ENCODE measurements at regions not wholly inside any gene's neighbourhood (a gene's known extent, or its start where the extent isn't known, plus 50 kb on each side); places are given as distances from the start of the nearest gene placed in this dataset.

DNA sequence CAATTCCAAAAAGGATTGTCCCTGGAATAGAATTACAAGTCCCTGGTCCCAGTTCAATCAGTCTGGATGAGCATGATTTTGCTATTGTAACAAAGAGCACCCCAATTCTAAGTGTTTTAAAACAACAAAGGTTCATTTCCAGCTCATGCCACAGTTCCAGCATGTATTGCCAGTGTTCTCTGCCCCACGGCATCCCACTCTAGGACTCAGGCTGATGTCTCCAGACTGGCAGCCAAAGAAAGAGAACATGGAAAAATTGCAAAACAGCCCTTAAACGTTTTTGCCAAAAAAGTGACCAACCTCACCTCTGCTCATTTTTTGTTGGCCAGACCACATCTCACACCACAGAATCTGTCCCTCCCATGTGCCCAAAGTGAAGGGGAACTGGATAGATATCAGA is 116.0 kb upstream of the PLXNC1 start:
- DNase-seq: no peak

DNA sequence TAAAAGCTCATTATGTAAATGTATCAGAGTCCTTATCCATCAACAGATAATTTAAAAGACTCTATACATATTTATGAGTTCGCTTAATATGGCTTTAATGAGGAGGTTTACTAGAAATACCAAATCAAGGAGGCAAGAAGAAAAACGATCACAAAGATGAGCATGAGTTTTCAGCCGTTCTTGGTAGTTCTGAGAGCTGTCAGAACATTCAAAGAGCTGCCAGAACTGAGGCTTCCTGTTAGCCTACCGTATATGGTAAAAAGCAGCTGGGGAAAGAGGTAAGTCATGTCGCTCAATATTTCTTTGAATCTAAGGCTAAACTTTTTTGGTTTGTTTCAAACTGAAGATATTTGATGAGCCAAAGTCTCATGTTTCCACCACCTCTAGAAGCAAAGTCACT is 115.3 kb upstream of the PLXNC1 start:
- DNase-seq: no peak

DNA sequence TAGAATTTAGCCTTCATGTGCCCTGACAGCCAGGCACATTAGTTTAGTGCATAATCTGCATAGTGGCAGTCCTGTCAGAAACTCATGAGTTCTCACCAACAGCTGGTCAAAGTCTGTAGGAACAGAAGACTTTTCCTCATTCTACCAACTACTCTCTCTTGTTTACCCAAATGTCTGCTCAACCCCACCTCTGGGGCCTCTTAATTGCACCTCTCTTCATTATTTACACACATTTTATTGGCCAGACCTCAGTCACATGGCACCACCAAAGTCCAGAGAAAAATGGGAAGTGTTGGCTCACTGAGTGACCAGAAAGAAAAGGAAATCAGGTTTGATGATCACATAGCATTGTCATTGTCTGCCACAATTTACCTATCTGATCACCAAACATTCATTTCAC is 114.6 kb upstream of the PLXNC1 start:
- no peak for DNase-seq

DNA sequence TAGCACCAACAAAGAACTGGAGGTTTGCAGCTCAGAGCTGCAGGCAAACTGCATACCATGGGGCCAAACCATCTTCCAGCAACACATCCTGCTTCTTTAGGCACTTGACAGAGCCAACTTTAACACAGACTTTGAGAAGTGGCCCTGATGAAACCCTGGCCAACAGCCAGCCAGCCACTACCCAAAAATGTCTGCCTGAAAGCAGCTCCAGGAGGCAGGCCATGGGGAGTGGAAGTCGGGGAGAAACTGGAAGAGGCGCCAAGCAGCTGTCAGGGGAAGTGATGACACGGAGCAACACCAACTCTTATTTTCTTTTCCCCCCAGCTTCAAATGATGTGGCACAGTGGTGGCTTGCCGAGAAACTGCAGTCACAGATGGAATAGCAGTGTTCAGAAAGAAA is 110.9 kb upstream of the PLXNC1 start:
- no peak for DNase-seq

DNA sequence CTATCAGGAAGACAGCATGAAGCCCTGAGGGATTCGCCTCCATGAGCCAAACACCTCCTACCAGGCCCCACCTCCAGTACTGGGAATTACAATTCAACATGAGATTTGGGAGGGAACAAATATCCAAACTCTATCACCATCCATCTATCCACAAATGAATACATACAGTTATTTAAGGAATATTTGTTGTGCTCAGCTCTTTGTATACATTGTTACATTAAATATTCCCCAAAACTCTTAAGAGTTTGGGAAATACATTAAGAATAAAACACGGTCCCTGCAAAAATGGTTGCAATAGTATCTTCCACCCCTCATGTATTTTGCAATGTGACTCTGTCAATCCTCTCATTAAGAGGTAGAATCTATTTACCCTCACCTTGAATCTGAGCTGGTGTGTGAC is 109.8 kb upstream of the PLXNC1 start:
- no peak for DNase-seq

DNA sequence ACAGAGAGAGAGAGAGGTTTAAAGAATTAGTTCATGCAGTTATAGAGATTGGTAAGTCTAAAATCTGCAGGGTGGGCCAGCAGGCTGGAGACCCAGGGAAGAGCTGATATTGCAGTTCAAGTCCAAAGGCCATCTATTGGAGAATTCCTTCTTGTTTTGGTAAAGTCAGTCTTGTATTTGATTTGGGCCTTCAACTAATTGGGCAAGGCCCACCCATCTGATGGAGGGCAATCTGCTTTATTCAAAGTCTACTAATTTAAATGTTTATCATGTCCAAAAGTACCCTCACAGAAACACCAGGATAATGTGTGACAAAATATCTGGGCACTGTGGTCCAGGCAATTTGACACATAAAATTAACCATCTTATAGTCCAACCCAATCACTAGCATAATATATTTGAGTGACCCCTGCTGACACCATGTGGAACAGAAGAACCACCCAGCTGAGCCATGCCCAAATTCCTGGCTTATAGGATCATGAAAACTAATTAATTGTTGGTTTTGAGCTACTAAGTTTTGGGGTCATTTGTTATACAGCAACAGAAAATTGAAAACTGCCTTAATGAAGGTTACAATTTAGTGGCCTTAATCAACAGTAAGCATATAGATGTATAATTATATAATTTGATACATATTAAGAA is 109.1 kb upstream of the PLXNC1 start:
- no peak for DNase-seq

DNA sequence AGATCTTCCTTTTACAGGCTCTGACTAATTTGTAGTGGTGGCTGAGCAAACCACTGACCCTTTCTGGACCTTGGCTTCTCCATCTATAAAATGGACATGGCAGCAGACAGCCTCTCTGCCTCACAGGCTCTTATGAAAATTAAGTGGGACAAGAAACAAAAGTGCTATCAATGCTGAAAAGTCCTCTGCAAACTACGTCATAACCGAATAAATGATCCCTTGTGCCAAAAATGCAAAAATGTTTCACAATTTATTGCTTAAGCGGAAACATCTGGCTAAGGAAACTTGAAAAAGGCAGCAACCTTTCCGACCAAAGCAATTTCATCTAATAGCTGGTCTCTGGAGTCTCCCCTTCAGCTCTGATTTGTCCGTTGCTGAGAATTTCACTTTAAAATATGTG is 108.5 kb upstream of the PLXNC1 start:
- no peak for DNase-seq

DNA sequence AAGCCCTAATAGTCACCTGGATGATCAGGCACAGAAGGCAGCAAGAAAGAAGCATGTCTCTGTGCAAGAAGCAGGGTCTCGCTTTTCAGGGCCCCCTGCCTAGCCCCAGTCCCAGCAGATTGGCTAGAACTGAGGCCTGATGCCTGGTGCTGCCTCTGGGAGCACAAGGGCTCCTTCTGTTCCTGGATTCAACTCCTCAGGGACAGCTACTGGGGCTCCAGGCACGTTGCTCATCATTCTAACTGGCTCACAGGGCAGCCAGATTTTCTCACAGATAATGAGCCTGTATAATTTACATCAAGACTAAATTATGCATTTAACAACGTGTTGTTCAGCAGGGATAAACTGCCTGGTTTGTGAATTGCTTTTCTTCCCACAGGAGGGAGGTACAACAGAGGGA is 106.5 kb upstream of the PLXNC1 start:
- no peak for DNase-seq

DNA sequence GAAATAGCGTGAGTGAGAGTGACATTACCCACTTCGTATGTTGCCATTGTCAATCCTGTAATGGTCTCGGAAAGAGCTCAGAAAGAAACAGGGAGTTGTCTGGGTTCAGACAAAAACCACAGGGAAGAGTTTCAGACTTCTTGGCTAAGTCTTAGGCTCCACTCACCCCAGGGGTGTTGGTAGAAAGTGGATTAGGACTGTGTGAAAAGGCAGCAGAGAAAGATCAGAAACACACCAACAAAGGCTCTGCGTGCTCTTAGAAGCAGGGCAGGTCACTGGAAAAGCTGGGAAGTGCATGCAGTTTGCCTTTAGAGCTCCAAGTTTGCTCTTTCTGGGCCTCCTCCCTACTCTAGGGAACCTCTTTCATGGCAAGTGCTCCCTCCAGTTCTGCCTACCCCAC is 106.1 kb upstream of the PLXNC1 start:
- DNase-seq: no peak

DNA sequence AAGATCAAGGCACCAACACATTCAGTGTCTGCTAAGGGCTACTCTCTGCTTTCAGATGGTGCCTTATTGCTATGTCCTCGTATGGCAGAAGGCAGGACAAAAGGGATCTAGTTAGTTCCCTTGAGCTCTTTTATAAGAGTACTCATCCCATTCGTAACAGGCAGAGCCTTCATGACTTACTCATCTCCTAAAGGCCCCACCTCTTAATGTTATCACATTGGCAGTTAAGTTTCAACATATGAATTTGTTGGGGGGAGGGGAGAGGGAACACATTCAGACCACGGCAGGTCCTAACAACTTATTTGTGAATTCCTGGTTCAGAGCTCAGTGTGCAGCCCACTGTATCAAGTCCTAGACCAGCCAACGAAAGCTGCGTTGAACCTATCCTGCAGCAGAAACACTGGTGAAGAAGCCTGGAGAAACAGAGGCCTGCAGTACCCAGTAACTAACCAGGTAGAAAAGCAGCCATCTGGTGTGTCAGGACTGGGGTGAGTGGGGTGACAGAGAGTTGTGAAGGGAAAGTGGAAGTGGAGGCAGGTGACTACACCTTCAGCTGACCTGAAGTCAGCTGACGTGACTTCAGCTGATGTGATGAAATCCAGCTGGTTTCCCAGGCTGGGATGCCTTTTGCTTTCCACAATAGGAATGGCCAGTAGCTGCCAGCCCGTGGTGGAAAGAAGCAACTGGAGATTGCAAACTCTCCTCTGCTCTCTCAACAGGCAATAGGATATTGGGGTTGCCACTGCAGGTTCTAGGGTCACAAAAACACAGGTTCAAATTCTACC is 101.6 kb upstream of the PLXNC1 start:
- no peak for DNase-seq

DNA sequence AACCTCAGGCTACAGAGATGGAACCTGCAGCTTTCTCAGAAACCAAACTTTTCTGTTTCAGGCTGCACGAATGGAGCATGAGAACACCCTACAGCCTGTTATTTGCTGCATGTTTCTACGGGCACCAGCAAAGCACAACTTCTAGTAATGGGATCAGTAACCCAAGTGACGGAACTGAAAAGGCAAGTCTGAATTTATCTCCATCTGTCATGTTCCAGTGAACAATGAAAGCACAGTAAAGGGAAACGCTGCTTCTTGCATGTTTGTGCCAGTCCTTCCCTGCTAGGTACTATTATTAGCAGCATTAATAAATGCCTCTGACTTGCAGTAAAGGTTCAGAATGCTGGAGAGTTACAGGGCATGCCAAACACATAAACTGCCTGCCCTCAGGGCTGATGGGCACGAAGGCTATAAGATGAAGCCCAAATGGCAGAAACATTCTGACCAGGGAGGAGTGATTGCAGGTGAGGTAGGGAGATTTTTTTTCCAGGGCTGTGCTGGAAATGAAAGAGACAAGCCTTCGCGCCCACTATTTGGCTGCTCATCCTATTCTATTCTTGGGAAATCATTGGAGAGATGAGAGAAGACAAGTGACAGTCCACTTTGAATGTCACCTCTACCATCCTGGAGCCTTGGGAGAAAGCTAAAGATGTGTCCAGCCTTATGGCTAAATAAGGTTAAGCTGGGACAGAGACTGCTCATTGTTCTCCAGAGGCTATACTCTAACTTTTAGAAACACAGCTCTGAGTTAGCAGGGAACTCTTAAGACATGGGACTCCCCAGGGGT is 100.4 kb upstream of the PLXNC1 start:
- no peak for DNase-seq

DNA sequence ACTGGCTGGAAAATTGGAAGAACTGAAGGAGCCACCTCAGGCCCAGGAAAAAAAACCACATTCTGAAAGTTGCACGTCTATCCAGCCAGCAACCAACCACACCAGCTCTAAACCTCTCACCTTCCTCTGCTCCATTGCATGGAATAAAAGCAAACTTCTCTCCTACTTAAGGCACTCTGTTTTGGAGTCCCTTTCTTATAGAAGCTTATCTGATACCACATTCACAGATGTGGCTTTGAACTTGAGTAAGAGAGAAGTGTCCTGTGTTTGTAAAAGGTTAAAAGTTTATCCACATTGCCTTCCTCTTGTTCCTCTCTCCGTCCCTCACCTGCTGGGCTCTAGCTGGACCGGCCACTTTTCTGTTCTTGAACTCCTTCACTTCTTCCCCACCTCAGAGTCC is 99.6 kb upstream of the PLXNC1 start:
- DNase-seq: no peak

DNA sequence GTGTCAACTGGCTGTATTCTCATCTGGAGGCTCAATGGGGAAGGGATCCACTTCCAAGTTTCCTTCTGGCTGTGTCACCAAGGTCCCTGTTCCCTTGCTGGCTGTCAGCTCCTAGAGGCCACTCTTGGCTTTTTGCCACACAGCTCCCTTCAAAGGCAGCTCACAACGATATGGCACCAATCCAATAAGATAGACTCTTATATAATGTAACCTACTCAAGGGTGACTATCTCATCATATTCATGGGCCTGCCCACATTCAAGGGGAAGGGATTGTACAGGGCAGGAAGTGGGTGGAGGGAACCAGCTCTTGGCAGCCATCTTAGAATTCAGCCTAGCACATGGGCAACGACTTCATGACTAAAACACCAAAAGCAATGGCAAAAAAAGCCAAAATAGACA is 98.7 kb upstream of the PLXNC1 start:
- no peak for DNase-seq

DNA sequence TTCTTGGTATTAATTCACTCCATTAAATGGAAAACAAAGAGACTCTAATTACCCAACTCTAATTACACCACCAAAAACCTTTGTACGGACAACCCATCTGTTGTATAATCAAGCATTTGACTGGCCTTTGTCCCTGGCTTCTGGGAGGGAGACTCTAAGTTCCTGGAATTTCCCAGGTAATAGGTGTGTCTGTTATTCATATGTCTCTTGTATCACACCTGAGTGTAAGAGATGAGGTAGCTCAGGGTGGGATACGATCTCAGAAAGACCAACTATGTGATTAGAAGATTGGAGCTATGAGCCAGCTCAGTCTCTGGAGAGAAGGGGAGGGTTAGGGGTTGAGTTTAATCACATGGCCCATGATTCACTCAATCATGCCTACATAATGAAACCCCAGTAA is 94.7 kb upstream of the PLXNC1 start:
- no peak for DNase-seq

DNA sequence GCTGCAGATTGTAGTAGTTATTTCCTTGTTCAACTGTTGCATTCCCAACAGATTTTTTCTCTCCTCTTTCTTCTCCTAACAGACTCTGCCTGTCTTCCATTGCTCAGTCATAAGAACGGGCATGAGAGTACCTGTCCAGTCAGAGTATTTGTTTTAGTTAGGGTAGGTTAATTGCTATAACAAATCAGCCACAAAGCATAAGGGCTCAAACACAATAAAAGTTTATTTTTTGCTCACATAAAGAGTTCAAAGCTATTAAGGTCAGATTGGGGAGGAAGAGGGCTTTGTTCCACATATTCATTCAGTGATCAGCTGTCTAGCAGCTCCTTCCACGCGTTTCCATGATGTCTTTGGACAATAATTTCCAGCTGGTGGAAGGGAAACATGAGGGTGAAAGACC is 92.8 kb upstream of the PLXNC1 start:
- no peak for DNase-seq

DNA sequence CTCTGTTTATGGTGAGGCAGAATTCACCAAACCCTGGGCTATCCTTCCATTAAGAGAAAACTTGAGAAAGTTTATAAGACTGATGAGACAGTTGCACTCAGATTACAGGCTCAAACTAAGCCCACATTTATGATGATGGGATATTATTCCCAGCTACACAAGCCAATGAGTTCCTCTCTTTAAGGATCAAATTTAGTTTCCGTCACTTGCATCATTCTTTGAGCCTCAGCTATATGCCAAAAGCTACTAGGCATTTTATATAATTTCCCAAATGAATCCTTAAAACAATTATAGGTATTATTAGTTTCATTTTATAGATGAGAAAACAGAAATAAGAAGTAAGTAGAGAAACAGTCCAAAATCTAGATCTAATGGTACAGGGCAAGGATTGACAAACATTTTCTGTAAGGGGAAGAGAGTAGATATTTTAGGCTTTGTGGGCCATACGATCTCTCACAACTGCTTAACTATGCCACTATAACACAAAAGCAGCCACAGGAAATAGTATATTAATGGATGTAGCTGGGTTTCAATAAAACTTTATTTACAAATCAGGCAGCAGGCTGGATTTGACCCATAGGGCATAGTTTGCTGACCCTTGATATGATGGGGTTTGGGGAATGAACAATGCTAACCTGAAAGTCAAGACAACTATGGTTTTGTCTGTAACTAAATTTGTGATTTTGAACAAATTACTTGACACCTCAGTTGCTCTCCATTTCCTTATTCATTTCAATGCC is 91.8 kb upstream of the PLXNC1 start:
- no peak for DNase-seq

DNA sequence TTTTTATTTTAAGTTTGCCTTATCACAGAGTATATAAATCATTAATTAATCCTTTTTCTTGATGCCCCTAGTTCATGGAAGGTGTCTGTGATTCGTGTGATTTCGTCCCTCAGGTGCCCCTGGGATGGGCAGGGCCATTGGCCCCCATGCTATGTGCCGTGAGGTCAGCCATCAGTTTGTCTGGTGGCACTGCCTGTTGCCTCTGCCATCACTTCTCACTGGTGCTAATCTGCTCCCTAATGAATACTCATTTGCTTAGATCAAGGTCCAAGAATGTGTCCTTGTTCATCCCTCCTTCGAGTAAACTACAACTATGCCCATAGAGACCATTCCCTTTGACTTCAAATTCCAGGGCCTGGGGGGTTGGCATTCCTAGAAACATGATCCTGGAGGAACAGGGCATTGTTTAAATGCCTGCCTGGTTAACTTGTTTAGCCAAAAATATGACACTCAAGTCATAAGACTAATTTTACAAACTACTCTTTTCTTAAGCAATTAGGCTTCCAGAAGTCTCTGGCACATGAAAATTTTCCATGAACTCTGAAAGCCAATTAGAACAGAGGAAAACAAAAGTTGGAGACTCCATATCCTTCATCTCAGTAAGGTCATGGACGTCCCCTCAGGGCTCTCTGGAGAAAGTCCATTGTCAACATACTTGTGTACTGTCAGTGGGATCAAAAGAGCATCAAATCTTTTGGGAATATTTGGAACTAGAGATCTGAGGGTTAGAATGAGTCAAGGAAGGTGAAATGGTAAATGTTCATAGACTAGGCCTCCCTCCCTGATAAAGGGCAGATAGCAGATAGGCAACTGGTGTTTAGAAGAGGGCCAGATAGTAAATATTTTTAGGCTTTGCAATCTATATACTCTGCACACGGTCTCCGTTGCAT is 90.9 kb upstream of the PLXNC1 start:
- DNase-seq: no peak

DNA sequence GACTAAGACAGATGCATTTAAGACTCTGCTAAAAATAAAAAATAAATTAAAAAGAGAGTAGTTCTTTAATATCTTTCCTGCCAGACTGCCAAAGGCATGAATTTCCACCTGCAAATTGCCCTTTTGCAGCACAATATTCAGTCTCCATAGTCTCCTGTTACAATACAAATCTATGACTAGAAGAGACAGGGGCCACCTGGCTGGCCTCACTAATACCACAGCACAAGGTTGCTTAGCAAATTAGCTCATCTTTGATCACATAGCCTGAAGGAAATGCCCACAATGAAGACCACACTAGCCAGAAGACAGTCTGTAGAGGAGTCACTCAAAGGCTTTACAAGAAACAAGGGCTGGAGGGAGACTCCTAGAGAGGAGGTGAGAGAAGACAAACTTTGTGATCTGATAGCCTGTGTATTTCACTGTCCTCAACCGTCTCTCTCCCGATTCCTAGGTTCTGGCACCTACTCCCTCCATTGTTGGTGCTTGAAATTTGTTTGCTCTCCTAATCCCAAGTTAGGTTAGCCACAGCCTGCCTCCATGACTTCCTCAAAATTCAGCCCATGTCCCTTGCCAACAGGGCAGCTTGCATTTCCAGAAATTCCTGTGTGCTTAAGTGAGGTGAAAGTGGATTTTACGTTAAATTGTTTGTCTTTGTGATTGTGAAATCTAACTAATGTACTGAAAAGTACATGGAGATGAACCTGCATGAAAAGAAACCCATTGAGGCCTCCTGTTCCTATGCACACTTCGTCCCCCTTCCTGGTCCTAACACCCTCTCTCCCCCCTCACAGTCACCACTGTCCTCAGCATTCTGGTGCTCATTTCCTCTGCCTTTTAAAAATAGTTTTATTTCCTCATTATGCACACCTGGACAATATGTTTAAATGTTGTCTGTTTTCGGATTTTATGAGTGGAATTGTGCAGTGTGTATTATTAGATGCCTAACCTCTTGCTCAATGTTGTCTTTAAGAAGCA is 88.7 kb upstream of the PLXNC1 start:
- DNase-seq: no peak

DNA sequence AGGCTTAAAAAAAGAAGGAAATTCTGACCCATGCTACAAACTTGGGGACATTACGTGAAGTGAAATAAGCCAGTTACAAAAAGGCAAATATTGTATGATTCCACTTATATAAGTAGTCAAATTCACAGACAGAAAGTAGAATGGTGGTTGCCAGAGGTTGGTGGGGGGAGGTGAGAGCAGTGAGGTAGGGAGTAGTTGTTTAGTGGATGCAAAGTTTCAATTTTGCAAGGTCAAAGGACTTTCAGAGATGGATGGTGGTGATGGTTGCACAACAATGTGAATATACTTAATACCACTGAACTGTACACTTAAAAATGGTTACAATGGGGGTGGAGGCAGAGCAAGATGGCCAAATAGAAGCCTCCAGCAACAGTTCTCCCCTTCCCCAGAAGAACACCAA is 86.2 kb upstream of the PLXNC1 start:
- DNase-seq: no peak

DNA sequence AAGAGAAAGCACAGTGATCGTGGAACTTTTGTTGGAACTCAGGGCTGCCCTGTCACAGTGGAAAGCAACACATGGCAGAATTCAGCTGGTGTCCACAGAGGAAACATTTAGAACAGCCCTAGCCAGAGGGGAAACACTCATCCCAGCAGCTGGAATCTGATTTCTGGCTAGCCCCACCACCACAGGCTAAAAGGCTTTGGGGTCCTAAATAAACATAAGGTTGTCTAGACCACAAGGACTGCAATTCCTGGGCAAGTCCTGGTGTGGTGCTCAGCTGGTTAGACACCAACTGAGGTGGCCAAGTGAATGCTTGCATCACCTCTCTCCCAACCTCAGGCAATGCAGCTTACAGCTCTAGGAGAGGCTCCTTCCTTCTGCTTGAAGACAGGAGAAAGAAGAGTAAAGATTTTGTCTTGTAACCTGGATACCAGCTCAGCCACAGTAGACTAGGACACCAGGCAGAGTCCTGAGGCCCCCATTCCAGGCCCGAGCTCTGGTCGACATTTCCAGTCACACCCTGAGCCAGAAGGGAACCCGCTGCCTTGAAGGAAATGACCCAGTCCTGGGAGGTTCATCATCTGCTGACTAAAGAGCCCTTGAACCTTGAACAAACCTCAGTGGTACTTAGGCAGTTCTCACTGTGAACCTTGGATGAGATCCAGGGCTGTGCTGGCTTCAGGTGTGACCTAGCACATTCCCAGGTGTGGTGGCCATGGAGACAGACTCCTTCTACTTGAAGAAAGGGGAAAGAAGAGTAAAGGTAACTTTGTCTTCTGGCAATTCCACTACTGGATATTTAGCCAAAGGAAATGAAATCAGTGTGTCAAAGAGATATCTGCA is 85.4 kb upstream of the PLXNC1 start:
- no peak for DNase-seq

Data from T-helper 2 cell (primary cell).